Stomach (tissue), 4 donors: ENCODE measurements at regions not wholly inside any gene's neighbourhood (a gene's known extent, or its start where the extent isn't known, plus 50 kb on each side); places are given as distances from the start of the nearest gene placed in this dataset.

Experiments used
- POLR2AphosphoS5 ChIP-seq, 3 donors: sonication (generic); formaldehyde crosslinking; IDR thresholded peaks; one replicate each; pipeline ENCODE4 v1.6.1; 2016; ENCODE audit warnings: antibody characterized with exemption in 3 of 3
- TF ChIP-seq, protein P1 (sequence below), 7 experiments: fragments of 450-650 bp in 4 of 7; fragments of 200-600 bp in 3 of 7; sonication (generic) in 3 of 7; IDR thresholded peaks; one replicate each; pipeline ENCODE4 v1.5.1; 2016 to 2019; ENCODE audit warnings: antibody characterized with exemption in 7 of 7, control low read depth in 2 of 7, mild to moderate bottlenecking in 1 of 7

- TF ChIP-seq, protein P1, sequence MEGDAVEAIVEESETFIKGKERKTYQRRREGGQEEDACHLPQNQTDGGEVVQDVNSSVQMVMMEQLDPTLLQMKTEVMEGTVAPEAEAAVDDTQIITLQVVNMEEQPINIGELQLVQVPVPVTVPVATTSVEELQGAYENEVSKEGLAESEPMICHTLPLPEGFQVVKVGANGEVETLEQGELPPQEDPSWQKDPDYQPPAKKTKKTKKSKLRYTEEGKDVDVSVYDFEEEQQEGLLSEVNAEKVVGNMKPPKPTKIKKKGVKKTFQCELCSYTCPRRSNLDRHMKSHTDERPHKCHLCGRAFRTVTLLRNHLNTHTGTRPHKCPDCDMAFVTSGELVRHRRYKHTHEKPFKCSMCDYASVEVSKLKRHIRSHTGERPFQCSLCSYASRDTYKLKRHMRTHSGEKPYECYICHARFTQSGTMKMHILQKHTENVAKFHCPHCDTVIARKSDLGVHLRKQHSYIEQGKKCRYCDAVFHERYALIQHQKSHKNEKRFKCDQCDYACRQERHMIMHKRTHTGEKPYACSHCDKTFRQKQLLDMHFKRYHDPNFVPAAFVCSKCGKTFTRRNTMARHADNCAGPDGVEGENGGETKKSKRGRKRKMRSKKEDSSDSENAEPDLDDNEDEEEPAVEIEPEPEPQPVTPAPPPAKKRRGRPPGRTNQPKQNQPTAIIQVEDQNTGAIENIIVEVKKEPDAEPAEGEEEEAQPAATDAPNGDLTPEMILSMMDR (IDR thresholded peaks at IDR 0.05) = no peak
- no peak for TF ChIP-seq POLR2AphosphoS5 (IDR thresholded peaks at IDR 0.05)
Observed at GRCh38 chr13:38223089-38223488, 126.6 kb upstream of the UFM1 start.
